ENCODE measurements at regions not wholly inside any gene's neighbourhood (a gene's known extent, or its start where the extent isn't known, plus 50 kb on each side); places are given as distances from the start of the nearest gene placed in this dataset.

DNA sequence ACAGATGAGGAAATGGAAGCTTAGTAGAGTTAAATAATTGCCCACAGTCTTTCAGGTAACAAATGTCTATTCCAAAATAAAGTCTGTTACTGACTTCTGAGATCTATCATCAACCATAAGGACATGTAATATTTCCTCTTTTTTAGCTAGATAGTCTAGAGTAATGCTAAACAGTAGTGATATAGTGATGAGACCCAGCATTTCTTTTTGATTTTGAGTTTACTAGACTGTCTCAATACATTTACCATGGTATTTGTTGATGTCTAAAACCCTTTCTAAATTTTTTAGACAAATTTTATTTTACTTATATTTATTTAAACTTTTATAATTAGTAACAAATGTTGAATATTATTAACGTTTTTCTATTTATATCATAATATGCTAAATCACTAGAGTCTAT is 465.1 kb upstream of the SLIT2 start:
- TF ChIP-seq, protein P1, sequence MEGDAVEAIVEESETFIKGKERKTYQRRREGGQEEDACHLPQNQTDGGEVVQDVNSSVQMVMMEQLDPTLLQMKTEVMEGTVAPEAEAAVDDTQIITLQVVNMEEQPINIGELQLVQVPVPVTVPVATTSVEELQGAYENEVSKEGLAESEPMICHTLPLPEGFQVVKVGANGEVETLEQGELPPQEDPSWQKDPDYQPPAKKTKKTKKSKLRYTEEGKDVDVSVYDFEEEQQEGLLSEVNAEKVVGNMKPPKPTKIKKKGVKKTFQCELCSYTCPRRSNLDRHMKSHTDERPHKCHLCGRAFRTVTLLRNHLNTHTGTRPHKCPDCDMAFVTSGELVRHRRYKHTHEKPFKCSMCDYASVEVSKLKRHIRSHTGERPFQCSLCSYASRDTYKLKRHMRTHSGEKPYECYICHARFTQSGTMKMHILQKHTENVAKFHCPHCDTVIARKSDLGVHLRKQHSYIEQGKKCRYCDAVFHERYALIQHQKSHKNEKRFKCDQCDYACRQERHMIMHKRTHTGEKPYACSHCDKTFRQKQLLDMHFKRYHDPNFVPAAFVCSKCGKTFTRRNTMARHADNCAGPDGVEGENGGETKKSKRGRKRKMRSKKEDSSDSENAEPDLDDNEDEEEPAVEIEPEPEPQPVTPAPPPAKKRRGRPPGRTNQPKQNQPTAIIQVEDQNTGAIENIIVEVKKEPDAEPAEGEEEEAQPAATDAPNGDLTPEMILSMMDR (conservative IDR thresholded peaks at IDR 0.05; ENCODE audit: low read length), result no peak
- no peak for TF ChIP-seq EZH2phosphoT487 (IDR thresholded peaks at IDR 0.05; ENCODE audit: borderline replicate concordance)

Data from Loucy (cell line).